Activated CD4-positive, CD25-positive, alpha-beta regulatory T cell treated with anti-CD3 and anti-CD28 coated beads, Interleukin-2, amount 50 U/mL, for 24 hours (primary cell): ENCODE measurements at regions not wholly inside any gene's neighbourhood (a gene's known extent, or its start where the extent isn't known, plus 50 kb on each side); places are given as distances from the start of the nearest gene placed in this dataset.

Experiments used
- ATAC-seq, 2 donors: fragments of 150-1000 bp; cut with Tn5 transposase; one replicate each; pipeline ENCODE4 v1.10.0; 2021; ENCODE audit warnings: mild to moderate bottlenecking in 1 of 2, moderate library complexity in 1 of 2

DNA sequence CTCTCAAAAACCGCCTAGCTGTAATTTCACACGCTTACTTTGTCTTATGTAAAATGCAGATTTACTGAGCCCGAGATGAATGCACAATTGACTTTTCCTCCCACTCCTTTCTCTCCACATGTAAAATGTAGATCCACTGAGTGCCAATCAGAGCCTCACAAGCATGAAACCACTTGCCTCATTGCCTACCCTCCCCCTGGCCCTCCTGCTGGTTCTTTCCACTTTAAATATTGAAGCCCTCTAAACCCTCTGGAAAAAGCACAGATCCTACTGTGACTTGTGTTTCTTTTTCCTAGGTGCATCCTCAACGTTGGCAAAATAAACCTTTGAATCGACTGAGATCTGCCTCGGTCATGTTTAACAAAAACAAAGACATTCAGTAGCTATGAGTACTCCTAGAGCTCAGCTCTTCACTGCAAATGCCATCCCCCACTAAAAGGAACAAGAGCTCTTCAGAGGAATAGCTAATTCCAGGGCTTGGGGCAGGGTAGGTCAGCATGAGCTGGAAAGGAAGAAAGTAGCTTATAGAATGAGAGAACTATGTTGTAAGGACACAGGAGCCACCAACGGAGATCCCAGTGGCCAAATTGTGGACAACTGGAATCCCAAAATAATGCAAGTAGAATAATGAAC, 365.5 kb upstream of the RUNX1 start:
- ATAC-seq = no peak

DNA sequence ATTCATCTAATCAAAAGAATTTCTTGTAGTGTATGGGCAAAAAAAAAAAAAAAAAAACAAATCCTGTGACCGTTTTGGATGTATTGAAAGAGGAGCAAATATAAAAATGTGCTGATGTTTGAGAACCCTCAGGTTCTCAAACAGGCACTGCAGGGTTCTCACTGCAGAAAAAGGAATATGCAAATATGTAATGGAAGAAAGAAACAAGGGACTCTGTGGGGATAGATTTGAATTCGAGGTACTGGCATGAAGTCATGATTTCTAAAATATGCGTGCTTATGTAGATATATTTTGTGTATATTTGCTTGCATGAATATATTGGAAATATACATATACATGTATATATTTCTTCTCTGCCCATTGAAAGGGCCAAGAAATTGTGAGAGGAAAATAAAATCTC, 365.0 kb upstream of the RUNX1 start:
- no peak for ATAC-seq

DNA sequence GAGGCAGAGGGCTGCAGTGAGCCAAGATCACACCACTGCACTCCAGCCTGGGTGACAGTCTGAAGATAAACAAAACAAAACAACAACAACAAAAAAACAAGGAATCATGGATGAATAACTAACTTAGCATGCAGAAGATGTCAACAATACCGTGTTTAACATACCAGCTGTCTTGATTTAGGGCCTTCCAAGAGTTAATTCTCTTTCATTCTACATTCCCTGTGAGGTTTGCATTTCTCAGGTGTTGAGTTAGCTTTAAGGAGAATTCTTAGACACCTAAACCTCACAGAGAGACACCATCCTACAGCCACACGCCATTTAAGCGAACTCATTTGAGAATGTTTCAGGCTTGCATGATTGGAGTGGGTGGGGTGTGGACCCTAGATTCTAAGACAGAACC, 363.1 kb upstream of the RUNX1 start:
- ATAC-seq = no peak

DNA sequence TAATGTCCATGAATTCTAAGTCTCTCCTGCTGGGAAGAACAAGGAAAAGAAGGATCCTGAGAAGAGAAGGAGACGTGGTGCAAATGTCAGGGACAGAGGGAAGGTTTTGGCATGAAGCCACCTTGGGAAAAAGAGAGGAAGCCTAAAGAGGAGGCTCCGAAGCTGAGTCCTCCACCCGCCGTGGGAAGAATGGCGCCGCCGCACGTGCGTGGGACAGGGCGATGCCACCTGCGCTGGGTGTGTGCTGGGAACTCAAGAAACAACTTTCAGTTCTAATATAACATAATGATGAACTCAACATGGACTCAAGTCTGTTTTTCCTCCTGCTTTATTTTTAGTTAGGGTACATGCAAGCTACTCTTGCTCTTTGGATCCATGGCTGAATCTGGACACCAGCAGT, 362.3 kb upstream of the RUNX1 start:
- ATAC-seq = no peak

DNA sequence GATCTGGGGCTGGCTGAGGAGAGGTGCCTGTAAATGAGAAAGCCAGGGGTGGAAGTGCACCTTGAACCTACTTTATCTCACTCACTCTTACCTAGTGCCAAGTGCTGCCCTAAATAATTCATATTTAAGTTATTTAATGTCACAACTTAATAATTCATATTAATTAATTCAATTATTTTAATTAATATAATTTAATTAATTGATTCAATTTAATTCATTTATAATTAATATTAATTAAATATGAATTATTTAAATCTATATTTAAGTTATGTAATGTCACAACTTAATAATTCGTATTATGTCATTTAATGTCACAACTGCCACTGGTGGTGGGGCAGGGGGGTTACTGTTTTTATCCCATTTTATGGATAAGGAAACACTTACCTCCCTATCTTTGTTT, 361.6 kb upstream of the RUNX1 start:
- no peak for ATAC-seq

DNA sequence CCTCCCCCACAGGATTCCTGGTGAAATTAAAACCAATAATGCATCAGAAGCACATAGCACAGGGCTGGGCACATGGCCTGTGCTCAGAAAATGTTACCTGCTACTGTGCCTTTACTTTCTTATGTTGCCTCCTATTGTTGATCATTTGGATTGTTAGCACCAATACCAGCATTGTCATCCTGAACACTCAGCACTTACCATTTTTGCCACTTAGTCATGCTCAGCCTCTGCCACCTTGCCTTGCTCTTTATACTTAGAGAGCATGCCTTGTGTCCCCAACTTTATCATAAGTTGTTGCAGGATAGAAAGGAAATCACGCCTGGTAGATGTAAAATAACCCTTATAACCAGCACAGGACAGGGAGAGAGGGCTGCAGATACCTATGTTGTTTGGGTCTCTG, 361.0 kb upstream of the RUNX1 start:
- no peak for ATAC-seq

DNA sequence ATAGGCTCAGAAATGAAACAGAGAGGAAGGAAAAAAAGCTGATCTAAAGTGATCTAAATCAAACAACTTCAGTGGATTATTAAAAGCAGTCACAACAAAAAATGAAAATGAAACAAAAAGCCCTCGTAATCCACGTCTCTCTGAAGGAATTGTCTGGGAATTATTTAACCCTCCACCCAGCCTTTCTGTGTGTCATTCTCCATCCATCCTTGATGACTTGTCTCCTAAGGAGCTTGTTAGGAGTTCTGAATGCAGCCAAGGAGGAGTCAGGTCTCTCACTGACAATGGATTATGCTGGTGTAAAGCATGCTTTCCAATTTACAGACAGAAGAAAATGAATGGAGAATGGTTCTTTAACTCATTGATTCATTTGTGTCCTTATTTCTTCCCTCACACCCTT, 359.3 kb upstream of the RUNX1 start:
- ATAC-seq = no peak

DNA sequence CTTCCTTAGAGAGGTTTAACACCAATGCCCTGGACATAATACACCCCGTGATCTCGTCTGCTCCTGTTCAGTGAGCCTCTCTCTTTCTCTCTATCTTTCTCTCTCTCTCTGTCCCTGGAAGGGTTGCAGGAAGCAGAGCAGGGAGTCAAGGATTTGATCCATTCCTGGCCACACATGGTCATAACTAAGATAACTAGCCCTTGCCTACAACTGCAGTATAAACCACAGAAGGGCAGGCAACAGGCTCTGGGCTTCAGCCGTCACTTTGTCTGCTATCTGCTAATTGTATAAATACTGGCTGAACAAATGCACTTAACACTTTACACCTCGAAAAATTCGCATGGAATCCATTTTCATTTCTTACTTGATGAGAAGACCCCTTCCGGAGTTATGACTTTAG, 357.5 kb upstream of the RUNX1 start:
- ATAC-seq = no peak

DNA sequence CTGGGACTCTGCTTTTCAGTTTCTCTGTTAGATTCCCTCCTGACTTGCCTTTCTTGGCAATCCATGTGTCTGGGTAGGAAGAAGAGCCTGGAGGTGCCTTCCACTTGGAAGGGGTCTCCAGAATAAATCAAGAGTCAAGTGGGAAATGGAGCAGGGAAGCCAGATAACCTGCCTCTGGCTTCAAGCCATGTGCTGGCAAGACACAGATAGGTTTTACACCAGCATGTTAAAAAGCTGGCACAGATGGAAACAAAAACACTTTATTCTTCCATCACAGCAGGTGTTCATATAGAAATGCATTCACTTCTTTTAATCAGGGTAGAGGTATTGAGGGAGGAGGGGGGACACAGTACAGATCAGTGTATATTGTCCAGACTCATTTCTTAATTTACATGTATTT, 356.9 kb upstream of the RUNX1 start:
- no peak for ATAC-seq

DNA sequence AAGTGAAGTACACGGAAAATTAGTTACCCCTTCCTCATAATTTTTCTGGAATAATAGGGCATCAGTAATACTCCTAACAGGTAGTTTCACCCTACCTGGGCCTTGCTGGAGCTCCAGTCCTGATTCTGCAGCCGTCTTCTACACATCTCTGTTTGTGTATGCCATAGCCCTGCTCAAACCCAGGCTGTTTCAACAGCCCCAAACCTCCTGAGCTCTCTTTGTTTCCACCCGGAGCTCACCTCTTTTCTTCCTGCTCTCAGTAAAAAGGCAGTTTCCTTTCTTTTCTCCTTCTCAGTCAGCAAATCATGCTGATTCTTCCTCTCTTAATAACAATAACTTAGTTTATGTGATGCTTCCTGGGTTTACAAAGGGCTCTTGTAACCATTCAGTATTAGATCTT, 355.1 kb upstream of the RUNX1 start:
- ATAC-seq = no peak

DNA sequence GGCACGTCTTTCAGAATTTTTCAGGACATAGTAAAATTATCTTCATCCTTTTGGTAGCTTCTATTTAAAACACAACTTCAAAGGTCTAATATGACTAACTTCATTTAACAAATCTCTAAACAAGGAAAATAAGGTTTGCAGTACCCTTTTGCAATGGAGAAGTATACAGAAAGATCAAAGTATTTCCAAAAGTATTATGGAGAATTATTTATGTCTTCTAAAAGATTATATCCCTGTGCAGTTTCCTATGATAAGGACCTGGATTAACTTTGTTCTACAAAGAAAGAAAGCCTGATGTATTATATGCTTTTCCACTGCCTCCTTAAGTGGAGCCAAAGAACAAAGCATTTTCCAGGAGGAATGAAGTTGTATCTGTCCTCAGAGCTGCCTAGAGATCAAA, 353.0 kb upstream of the RUNX1 start:
- no peak for ATAC-seq

DNA sequence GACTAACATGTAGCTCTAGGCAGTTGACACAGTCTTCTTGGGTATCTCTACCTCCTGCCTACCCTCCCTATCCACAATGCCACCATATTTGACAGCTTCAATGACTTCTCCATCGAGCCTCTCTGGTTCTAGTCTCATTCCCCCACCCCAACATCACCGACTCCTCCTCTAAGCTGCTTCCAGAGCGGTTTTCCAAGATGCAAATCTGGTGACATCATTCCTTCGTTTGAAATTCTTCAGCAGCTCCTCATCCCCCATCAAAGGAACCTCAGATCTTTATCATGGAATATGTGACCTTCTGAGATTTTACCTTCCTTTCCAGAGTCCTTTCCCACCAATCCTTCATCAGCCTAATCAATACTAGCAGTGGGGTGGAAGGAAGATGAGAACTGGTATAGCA, 352.4 kb upstream of the RUNX1 start:
- ATAC-seq = no peak

DNA sequence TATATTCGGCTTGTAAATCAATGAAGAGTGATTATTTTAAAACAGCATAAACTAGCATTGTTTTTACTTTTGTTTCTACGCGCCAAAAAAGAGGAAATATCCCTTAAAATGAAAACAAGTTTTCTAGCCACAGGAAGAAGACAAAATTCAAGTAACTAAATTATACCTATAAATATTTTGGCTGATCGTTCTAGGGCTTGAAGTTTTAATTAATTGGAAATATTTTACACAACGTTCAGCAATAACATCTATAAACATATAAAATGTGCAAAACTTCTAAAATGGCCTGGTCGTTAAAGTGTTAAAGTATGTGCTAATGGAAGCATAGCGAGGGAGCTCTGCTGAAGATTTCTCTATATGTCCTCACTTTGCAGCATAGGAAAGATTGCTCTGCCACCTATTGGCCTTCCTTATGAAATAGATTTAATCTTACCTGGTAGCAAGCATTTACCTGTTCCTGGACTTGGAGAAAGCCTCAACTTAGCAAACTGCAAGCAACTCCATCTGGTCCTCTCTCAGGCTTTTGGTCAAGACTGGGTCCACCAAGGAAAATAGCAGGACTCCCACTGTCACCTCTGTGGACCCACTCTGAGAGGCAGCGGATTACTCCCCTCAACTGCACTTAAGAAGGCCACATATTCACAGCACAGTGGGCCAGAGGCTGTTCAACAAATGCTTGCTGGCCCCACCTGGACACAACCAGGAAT, 351.3 kb upstream of the RUNX1 start:
- ATAC-seq = peak; percentile 78 to 84

DNA sequence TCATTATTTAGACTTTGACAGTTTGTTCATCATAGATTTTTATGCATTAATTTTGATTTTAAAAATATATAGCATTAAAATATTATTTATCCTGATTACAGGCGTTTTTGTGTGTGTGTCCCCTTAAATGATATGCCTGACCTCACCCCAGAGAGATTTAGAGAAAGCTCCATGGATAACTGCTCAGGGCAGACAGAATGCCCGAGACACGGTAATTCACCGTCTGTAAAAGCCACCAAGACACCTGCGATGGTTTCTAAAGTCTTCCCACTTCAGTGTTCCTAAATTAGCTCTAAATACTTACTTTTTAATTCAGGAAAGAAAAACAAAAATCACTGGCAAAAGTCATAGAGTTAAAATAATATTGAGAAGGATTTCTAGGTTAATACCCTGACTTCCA, 350.6 kb upstream of the RUNX1 start:
- no peak for ATAC-seq

DNA sequence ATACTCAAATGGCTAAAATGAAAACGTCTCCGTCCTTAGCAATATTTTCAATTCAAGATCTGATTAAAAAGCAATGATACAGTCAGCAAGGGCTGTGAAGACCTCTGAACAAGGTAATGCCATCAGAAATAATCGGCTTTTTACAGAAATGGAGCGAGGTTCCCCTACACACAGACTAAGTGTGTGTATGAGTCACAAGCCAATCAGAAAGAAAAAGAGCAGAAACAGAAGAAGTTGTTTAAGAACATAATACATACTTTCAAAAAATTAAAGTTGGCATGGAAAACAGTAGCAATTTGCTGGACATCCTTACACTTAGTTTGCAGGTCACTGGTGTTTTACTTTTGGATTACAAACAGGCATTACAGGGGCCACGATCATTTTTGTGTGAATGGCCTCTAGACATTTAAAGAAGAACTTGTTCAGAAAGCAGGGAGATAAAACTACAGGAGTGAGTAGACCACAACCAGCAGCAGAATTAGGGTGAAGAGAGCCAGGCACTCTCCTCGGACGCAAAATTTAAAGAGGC, 350.0 kb upstream of the RUNX1 start:
- peak in 1 of 2 donors; percentile 22 for ATAC-seq

DNA sequence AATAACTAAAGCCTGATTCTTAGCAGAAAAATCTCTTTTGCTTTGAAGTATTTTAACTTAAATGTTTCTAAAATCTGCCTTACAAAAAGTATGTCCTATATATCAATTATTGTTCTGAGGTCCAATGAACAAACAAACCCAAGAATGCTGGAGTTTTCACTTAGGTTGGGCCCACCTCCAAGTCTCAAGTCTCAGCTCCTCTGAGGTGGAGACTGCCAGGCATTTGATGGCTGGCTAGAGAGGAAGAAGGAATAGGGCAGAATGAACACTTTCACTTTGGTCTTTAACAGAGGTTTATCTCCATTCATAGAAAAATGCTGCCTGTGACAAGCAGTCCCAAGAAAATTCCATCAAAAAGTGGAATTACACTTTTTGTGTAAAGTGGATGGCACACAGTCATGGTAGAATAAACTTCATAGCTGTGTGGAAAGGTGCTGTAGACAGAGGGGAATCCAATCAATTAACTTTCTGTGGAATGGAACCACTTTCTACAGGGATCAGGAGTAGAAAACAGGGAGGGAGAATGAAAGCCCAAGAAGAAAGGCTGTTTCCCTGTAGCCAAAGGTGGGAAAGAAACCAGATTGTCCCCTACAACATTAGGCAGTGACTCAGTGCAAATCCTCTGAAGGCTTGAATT, 349.4 kb upstream of the RUNX1 start:
- ATAC-seq = no peak

DNA sequence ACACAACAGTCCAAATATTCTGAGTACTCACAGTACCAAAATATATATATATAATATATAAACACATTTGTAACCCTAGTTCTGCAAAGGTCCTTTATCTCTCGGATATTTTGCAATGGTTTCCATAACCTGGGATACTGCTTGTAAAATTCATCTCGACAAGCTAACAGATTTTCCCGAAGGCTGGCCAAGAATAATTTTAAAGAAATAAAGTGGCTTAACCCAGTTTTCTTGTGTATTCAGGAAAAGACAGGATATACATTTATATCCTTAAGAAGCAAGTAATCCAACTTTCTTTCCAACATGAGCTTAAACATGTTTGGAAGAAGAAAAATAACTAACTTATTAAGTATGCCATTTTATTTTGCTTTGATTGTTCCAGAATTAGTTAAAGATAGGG, 348.7 kb upstream of the RUNX1 start:
- no peak for ATAC-seq

DNA sequence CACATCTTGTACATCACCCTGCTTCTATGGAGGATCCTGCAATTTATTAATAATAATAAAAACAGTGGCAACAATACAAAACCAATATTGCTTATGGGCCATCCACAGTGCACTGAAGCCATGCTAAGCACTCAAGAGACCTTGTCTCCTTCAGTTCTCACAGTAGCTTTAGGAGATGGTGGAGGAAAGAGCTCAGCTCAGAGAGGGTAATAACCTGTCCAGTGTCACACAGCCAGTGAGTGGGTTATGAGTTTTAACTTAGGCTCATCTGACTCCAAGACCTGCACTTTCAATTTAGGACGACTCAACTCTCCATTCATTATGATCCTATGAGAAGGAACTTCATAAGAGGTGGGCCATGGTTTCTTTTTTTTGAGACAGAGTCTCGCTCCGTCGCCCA, 347.6 kb upstream of the RUNX1 start:
- no peak for ATAC-seq

DNA sequence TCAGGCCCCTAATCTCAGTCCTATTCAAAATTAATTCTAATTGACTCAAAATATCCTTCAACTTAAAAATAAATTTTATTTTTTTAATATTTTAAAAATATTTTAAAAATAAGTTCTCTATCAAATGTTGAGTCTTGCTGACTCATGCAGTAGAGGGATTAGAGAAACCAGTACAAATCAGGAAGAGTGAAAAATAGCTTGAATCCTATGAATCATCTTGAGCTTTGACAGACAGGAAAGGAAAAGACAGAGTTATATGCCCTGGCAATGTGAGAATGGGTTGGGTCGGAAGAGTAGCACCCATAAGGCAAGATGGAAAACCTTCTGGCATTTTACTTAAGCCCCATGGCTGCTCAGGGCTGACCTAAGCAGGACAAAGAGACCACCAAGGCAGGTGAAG, 346.6 kb upstream of the RUNX1 start:
- no peak for ATAC-seq

DNA sequence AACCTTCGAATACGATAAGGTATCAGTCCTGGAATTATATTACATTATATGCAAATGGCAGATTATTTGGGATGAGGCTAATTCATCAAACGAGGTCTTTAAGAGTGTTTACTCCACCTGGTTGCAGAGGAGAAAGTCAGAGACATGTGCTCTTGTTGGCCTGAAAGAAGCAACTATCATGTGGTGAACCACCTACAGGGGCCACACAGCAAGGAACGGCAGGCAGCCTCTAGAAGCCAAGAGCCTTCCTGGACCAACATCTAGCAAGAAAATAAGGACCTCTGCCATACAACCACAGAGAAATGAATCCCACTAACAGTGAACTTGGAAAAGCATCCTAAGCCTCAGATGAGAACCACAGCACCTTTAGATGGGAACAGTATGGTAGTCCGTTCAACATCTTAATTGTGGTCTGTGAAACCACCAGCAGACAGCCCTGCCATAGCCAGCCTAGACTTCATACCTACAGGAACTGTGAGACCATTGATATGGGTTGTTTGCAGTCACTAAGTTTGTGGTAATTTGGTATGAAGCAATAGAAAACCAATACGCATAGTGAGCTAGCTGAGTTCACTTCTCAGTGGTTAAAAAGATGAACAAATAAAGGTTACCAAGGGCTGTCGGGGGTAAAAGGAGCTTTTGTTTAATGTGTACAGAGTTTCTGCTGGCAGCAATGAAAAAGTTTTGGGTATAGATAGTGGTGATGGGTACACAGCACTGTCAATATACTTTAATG, 345.7 kb upstream of the RUNX1 start:
- ATAC-seq = peak; percentile 41 to 59

DNA sequence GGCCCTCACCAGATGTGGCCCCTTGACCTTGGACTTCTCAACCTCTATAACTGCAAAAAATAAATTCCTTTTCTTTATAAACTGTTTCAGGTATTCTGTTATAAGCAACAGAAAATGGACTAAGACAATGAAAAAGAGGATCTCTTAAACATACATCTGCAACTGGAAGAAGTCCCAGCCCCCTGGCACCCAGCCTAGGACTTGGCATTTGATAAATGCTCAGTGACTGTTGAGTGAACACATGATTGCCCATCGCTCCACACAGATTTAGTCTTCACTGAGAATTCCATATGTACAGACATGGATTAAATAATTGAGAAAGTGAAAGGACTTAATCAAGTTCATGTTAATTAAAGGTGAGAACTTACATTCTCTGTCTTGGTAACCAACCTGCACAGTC, 344.9 kb upstream of the RUNX1 start:
- ATAC-seq = no peak

DNA sequence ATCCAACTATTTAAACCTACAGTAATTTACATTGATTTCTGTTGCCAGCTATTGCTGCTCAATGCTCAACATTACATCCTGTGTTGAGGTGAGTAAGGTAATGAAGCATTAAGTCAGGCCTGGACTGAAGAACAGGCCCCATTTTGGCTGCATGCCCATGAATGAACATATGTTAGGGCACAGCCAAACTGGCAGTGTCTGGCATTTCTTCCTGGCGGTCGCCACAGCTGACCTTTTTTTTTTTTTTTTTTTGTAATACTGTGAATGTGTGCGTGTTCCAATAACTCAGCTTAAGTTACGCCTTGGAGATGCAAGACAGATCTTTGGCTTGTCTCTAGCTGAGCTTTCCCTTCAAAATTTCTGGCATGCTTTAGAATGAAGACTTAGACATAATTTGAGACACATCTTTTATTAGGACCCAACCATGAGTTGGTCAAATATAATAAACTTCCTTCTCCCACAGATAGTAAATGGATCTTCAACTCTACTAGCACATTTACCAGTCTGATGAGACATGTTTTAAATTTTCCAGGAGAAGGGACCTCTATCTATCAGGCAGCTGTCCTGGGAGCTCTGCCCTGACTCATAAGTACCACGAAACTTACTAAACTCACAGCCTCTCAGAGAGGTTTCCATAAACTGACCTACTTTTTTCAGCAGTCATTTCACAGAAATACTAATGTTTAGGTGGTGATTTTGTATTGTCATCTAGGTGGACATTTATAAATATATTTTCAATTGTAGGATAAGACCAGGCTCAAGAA, 341.1 kb upstream of the RUNX1 start:
- ATAC-seq = peak in 1 of 2 donors; percentile 37
